Activated CD8-positive, alpha-beta memory T cell treated with anti-CD3 and anti-CD28 coated beads, Interleukin-2, amount 50 U/mL, for 24 hours (primary cell): ENCODE measurements at regions not wholly inside any gene's neighbourhood (a gene's known extent, or its start where the extent isn't known, plus 50 kb on each side); places are given as distances from the start of the nearest gene placed in this dataset.
"Not testable (repeated sequence)": the region's sequence is repeated elsewhere in the genome, so short reads cannot be mapped to it uniquely, and the experiment has no call there.

Source experiments
- DNase-seq: peaks from one replicate; pipeline ENCODE4 v3.0.0-alpha.2; 2020; ENCODE audit errors: extremely low read depth

DNA sequence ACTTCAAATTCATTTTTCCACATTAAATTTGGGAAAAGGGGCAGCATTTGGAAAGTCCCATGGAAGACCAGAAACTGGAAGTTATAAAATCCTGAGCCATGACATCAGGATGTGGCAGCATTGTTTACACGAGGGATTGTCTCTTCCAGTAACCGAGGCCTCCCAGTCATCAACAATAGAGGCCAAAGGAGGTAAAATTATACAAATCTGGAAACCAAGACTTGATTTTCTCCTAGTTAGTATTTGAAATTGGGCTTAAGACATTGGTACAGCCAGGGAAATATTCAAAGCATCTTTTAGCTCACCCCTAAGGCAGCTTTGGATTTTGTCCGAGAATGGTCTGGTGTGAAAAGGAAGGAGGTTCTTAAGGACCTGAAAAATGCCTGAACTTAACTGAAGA is 251.6 kb upstream of the FOXF1 start:
- DNase-seq: no peak

DNA sequence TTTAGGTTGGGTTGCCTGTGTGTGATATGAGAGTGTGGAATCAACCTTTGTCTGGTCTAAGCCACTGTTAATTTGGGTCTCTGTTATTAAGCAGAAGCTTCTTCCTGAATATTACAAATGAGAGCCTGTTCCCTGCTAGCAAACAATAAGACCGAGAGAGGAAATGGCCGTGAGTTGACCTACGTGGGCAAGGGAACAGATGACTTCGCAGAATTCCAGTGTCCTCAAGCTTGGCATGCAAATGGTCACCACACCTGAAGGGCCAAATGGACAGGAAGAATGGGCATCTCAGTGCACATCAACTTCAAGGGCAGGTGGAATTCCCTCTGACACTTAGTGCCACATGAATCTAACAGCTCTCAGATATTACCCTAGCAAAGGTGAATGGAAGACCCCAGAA is 250.8 kb upstream of the FOXF1 start:
- no peak for DNase-seq

DNA sequence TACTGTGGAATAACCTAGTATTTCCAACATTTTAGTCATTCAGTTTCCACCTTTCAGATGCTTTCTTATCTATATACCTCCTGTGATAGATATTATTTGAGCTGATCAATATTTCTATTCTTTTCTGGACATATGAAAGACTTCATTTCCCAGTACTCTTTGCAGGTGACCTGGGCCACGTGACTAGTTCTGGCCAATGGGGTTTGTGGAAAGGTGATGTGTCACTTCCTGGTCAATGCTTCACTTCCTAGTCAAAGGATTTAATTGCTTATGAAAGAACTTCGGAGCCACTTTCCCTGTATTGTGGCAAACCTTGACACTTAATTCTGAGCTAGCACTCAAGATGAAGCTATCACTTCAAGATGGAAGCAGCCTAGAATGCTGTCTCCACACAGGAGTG is 248.9 kb upstream of the FOXF1 start:
- no peak for DNase-seq

DNA sequence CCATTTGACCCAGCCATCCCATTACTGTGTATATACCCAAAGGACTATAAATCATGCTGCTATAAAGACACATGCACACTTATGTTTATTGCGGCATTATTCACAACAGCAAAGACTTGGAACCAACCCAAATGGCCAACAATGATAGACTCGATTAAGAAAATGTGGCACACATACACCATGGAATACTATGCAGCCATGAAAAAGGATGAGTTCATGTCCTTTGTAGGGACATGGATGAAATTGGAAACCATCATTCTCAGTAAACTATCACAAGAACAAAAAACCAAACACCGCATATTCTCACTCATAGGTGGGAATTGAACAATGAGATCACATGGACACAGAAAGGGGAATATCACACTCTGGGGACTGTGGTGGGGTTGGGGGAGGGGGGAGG is 242.7 kb upstream of the FOXF1 start:
- not testable (repeated sequence) for DNase-seq

DNA sequence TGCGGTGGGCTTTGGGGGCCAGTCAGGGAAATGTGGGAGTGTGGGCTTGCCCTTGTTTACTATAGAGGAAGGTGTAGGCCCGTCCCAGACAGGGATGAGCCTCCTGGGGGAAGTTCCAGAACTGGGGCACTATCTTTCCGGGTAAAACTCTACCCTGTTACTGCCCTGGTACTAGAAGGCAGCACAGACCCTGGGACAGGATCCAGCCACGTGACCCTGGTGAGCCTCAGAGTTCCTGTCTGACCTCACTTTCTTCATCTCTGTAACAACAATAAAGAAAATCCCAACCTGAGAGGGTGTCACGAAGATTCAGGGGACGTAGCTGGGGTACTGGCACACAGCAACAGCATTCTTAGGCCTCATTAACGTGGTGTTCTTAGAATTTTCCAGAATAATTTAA is 239.6 kb upstream of the FOXF1 start:
- no peak for DNase-seq

DNA sequence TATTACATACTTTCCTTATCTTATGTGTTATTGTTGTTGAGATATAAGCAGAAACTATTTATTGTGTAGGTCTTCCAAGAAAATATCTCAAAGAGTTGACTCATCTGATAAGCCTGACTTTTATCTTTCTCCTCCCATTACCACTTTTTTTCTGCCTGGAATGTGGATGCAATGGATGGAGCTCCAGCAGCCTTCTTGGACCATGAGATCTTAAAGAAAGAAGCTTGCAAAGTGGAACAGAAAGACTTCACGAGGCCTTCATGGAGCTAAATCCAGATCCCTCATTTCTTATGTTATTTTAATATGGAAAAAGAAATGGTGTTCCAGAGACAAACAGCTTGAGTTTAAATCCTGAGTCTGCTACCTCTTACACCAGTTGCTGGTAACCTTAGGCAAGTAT is 237.6 kb upstream of the FOXF1 start:
- DNase-seq: no peak

DNA sequence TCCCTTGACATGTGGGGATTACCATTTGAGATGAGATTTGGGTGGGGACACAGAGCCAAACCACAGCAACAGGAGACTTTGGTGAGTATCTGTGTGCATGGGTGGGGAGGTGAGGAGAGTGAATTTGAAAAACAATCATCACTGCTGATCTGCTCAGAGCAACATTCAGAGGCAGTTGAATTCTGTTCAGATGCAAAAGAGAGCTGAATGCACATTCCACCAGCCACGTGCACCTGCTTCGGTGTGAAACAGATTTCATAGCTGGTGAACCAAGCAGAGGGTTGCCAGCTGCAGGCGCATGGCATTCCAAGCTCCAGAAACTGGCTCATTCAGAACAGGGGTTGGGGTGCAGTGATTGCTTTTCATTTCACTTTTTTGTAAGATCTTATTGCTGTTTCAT is 233.1 kb upstream of the FOXF1 start:
- DNase-seq: no peak

DNA sequence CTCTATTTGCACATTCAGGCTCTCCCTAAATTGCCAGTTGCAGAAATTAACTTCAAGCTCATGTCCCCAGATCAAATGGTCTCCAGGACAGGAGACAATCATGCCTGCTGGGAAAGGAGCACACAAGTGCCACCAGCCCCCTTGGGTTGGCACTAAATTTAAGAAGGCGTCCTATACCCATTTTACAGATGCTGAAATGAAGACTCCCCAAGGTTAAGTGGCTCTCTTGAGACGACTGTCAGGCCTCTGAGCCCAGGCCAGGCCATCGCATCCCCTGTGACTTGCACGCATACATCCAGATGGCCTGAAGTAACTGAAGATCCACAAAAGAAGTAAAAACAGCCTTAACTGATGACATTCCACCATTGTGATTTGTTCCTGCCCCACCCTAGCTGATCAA is 232.5 kb upstream of the FOXF1 start:
- not testable (repeated sequence) for DNase-seq

DNA sequence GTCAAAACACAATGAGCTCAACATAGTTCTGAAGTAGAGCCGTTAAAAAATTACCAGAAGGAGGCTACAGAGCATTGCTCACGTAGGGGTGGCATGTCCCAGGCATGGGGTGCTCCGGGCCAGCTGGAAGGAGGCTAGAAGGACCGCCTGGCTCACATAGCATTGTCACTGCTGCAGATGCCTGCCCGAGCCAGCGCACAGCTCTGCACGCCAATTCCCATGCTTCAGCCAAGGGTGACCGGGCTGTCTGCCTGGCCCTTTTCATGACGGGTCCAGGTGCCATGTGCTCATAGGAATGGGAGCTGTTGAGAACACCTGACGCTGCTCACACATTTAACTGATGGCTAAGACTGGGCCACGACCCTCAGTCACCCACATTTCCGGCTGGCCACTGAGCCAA is 228.9 kb upstream of the FOXF1 start:
- DNase-seq: no peak

DNA sequence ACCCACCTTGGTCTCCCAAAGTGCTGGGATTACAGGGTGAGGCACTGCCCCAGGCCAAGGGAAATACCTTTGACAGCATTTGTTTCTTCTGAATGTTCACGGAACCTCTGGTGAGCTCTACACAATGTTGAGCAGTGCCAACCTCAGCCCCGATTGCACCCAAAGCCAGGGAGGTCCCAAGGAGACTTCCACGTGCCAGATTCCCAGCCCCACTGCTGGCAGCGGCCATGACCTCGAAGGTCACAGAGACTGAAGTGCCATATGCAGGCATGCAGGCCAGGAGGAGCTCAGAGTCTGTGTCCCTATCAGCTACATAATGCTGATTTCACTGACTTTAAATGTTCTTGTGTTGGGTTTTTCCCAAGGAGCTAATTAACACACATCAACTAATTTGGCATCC is 226.4 kb upstream of the FOXF1 start:
- DNase-seq: no peak

DNA sequence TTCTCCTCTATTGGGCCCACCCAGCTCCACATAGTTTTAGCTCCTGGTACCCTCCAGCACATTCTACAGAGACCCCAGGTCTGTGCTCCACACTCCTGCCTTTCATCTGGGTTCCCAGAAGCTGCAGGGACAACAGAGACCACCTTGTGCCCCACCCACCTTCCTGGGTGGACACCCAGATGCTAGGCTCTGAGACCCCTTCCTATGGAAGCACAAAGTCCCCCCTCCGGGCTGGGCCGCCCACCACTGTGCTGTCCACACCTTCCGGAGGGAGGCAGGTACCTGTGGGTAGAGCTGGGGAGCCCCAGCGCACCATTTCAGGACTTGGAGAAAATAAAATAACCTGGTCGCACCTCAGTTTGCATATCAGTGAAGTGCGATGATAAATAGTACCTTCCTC is 224.9 kb upstream of the FOXF1 start:
- DNase-seq: no peak

DNA sequence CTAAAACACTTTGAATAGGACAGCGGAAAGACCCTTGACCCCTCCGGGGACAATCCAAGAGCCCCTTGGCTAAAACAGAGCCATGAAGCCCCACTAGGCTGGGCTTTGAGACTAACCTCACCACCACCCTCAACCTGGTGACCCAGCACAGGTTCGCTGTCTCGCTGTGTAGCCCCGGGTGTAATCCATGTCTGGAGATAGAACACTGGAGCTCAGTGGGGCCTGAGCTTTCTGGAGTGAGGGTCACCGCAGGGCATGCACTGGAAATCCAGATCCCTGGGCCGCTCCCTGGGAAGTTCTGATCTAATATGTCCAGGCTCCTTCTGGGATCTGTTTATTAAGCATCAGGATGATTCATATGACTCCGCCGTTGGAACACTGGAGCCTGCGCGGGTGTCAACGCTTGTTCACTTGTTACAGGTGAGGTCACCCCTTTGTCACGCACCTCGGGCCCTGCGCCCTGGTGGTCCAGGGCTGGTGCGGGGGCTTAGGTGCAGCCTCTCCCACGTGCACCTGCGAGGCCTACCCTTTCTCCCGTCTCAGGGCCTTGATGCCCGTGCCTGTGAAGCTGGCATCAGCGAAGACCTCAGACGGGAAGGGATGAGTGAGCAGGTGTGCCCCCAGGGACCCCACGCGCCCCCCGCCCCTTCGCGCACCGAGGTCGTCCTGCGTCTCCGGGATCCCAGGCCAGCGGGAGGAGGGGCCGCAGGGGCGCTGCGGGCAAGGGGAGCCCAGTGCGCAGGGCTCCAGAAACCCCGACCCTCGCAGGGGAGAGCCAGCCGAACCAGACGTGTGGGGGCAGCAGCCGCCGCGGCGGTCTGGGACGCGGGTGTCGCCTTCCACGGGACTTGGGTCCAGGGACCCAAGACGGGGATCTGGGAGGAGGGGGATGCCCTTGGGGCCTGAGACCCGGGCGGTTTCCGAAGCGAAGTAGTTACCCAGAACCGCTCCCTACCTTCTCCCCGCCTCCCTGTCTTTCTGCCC is 224.1 kb upstream of the FOXF1 start:
- DNase-seq: no peak

DNA sequence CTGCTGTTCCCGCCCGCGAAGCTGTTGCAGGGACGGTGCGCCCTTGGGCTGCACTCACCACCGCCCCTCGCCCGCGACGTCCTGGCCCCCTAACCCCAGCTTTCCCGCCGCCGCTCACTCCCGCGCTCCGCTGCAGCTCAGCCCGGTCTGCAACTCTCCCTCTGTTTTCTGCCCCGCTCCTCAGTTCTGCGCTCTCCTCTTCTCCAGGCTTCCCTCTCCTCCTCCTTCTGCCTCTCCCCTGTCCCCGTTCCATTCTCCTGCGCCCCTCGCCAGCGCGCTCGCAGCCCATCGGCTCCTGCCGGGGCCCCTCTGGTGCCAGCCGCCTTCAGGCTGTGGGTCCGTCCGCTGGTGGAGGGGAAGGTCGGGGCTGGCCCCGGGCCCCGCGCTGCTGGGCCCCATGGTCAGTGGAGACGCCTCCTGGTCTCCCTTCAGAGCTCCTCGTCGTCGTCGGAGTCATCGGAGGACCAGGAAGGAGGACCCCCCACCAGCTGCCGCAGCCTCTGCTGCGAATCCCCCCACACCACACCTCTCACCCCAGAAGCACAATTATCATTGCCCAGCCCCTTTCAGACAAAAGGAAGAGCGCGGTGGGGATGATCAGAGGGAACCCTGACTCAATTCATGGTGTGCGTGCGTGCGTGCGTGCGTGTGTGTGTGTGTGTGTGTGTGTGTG is 223.2 kb upstream of the FOXF1 start:
- no peak for DNase-seq

DNA sequence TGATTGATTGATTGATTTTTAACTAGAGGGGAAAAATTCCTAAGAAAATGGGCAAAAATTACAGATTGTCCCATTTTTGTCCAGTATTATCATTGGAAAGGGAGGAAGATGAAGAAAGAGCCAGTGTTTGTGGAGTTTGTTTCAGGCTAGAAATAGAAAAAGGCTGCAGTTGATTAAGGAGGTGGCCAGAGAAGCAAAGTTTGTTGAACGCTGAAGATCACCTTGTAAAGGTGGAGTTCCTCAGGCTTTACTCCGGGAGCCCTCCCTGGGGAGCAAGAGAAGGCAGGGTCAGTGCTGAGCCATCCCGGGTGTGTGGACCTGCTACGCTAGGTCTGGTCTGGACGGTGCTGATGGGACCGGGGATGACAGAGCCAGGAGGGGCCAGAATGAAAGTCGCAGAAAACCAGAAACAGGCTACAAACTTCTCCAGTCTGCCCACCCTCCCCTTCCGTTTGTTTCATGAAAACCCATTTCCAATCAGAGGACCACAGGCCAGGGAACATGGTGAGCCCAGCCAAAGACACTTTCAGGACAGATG is 222.6 kb upstream of the FOXF1 start:
- DNase-seq: no peak

DNA sequence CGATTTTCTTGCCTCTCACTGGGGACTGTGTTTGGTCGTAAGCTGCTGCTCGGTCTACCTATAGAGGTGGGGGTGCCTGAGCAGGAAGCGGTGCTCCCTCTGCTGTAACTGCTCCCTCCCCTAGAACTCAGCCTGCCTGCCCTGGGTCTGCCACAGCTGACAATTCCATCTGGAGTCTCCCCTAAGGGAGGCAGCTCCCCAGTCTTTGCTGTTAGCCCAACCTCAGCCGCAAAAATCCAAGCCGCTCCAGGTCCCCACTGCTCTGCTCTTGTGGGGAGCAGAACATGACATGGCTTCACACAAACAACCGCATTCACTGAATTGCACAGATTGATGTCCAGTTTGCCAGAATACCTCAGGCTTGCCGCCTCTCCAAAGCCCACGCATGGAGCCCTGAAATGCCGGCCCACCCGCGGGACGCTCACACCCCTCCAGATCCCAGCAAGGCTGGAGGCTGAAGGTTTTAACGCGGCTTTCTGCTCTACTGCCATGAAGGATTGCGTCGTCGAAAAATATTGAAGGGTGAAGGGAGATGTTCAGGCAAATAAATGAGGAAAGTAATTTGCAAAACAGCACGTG is 221.5 kb upstream of the FOXF1 start:
- no peak for DNase-seq

DNA sequence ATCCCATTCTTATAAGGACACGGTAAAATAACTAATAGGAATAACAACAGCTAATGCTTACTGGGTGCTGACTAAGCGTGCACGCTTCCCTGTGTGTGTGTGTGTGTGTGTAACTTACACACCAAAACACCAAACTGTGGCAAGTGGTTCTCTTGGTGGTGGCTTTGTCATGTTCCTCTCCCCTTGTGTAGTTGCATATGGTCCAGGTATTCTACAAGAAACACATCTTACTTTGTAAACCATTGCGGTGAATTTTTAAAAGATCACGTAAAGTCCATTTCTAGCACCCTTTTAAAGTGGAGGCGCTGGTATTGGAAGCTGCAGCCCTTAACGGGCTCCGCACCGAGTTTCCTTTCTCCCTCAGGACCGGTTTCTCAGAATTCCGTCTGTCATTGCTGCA is 221.0 kb upstream of the FOXF1 start:
- no peak for DNase-seq

DNA sequence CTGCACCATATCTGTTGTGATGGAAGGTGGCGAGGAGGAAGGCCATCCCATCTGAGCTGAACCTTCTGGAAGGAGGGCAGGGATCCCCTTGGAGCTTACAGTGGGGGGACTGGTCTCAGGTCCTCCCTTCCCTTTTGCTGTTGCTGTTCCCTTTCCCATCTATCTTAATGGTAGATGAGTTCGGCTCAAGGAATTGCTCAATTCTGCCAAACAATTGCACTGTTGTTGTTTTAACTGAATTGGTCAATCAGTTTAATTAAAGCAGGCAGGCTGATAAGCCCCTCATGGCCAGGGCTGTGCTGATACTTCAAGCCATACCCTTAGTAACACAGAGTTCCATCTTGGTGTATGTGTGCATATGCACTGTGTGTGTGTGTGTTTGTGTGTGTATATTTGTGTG is 220.4 kb upstream of the FOXF1 start:
- no peak for DNase-seq

DNA sequence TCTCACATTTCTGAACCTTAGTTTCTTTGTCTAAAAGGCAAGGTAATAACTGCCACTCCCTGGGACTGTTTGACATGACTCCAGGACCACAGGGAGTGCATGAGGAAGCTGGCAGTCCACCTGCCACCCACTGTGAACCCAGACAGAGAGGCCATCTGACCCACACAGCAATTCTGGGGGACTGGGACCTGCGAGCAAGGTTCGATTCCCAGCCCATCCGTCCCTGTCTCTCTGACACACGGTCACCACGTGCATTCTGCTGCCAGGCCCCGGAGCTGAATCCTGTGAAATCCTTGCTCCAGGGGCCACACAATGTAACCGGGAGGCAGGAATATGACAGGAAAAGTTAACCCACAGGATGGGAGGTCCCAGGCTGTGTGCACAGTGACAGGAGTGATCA is 218.8 kb upstream of the FOXF1 start:
- DNase-seq: no peak

DNA sequence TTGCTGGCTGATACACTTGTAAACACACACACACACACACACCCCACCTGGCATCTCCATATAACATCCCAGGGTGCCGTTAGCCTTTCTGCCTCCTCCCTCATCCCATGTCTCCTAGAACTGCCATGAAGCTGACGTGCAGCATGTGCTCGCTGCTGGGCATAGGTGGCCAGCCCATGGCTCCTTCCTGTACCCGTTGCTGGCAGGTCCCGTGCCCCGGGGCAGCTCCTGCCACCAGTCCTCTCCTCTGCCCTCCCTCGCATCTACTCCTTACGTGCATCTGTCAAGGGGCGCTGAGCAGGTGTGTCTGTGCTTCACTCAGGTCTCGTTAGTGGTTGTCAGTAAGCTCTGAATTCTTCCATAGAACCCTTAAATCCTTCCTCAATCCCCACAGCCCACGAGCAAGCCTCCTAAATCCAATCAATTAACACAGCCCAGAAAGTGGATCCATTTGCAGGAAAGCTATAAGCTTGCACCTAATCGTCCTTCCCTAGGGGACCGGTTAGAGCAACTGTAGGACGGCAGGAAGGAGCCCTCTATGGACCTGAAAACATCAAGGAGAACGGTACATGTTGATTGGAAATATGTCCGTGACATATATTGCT is 218.1 kb upstream of the FOXF1 start:
- DNase-seq: no peak

DNA sequence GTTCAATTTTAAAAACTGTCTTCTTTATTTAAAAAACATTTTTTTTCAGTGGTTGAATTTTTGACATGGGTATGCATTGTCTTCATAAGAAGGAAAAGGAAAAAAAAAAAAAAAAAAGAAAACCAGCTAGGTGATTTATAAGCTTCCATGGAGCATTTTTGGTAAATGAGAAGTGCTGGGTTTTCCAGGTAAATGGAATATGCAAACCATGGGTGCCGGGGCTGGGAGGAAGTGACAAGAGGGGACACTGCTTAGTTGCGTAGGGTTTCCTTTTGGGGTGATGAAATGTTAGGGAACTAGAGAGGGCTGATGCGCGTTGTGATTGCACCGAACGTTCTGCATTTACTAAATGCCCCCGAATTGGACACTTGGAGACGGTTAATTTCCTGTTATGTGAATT is 217.4 kb upstream of the FOXF1 start:
- no peak for DNase-seq

DNA sequence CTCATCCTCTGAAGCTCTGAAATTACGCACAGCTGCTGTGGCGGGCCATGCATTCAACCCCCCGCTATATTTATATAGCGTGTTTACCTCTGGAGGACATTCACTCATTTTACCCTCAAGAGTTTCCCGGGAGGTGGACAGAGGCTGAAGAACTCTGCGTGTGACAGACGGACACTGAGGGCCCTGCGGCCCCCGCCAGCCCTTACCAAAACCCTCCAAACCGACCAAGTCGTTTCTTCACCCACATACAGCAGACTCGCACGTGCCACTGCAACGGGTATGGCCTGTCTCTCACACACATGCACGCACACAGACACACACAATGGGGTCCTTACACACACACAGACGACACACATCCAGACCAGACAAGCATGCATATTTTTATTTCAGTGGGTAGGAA is 216.4 kb upstream of the FOXF1 start:
- no peak for DNase-seq

DNA sequence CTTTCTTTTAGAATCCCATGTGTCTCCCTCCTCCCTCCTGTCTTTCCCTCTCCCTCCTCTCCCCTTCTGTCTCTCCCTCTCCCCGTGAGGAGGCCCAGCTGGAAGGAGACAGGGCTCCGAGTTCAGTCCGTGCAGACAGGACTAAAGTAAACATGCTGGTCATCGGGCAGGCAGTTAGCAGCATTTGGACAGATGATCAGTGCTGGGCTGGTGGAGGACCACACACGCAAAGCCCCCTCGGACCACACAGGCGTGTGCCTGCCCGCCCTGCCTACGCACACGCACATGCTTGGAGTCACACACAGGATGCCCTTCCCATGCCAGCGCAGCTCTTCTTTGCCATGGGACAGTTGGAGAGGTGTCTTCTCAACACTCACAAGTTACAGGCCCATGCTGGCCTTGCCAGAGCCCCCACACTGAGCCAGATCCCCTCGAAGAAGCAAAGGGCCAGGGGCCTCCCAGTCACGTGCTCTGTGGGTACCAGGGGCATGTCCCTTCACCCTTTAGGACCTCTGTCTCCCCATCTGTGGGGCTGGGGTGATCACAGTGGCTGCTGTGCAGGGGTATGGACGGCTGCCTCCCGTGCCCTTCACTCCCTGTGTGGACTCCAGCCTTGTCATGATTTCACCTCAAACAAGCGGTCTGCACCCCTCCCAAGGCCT is 215.7 kb upstream of the FOXF1 start:
- no peak for DNase-seq
